NCI-H187 treated with DMSO at 0.1 percent for 48 hours (cell line): ENCODE measurements at regions not wholly inside any gene's neighbourhood (a gene's known extent, or its start where the extent isn't known, plus 50 kb on each side); places are given as distances from the start of the nearest gene placed in this dataset.

Source experiments
- DNase-seq: peaks from one replicate; lab custom pipeline; 2025; lab: John Stamatoyannopoulos, UW

DNA sequence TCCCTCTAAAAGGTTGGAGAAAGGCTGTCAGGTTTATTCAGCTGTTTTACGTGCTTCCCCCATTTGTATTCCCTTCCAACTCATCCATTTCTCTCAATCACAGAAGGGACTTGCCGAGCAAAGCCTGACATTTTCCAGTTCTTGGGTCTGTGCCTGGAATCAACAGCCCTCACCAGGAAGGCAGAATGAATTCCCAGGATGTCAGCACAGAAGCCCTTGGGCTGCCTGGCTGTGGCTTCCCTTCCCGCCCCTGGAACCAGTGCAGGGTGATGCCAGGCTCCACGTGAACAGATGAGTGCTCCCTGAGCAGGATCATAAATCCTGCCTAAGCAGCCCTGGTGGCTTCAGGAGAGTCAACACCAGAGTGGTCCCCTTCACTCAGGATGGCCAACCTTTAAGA, 86.1 kb upstream of the CD83 start:
- no peak for DNase-seq

DNA sequence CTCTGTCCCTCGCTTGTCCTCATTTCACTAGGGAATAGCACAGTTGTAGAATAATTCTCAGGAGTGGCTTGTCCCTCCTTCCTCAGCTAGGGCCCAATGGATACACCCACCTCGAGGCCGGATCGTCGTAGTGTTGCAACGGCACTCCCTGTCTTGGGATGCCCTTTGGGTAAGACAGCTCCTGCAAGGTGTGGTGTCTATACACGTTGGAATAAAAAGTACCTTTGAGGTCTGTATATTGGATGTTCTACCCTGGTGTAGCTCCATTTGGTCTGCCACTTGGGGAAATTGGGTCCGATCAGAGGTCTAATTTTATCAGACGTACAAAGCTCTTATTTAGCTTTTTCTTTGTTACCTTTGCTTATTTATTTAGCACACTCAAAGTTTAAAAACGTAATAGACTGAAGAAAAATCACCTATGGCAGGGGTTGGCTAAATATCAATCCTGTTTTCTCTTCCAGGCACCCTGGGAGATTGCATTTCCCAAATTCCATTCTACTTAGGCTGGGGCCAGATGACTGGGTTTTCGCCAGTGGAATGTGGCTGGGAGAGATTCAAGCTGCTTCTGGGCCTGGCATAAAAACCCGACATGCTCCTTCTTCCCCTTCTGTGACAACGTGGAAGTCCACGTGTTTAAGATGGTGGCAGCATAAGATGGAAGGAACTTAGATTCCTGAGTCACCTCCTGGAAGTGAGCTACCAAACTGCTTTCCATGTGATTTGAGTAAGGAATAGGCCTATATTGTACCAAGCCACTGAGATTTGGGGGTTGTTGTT, 82.3 kb upstream of the CD83 start:
- no peak for DNase-seq

- no peak for DNase-seq
Observed at GRCh38 chr6:14035874-14036273, 81.7 kb upstream of the CD83 start.

DNA sequence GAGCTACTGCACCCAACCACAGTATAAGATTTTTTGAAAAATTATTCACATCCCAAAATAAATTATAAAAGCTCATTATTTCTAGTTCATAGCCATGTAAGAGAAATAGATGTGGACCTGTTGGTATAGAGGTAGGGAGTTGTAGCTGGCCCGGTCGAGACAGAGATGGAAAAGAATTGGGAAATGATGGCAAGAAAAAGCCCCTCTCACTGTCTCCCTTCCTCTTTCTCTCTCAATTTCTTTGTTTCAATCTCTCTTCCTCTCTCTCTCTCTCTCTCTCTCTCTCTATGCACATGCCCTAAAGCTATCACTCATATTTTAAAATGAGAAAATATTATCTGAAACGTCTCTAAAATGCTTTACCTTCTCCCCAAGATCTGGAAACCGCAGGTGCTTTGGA, 80.7 kb upstream of the CD83 start:
- no peak for DNase-seq

DNA sequence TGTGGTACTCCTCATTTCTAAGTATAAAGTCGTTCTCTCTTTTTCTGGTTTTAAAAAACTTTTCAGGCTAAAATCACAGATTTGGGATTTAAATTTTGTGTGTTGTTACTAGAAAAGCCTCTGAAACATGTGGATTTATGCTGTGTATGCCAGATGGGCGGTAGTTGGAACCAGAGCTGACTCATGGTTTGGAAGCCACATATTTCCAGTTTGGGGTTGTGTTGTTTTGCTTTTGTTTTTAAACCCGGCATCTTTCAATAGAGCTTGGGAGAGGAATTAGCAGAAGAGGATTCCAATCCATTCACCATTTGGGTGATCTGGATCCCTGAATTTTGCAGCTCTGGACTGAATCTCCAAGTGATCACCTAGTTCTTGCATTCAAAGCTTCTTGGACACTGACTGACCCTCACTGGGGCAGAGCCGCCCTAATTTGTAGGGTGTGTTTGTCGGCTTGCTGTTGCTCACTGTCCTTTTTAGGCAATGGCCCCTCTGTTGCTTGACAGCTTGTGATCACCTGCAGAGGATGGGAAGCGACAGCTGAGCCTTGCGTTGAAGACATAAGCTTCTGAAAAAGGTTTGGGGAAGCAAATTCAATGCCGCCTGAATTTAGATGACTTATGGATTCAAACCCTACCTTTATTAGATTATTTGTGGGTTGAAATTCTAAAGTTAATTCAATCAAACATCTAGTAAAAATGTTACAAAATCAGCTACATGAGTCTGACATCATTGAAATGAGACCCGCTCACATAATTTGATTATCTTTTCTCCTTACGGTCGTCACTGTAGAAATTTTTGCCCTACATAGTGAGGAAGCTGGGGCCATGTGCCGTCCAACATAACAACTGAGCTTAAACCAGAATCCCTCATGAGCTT, 79.9 kb upstream of the CD83 start:
- DNase-seq, result no peak

DNA sequence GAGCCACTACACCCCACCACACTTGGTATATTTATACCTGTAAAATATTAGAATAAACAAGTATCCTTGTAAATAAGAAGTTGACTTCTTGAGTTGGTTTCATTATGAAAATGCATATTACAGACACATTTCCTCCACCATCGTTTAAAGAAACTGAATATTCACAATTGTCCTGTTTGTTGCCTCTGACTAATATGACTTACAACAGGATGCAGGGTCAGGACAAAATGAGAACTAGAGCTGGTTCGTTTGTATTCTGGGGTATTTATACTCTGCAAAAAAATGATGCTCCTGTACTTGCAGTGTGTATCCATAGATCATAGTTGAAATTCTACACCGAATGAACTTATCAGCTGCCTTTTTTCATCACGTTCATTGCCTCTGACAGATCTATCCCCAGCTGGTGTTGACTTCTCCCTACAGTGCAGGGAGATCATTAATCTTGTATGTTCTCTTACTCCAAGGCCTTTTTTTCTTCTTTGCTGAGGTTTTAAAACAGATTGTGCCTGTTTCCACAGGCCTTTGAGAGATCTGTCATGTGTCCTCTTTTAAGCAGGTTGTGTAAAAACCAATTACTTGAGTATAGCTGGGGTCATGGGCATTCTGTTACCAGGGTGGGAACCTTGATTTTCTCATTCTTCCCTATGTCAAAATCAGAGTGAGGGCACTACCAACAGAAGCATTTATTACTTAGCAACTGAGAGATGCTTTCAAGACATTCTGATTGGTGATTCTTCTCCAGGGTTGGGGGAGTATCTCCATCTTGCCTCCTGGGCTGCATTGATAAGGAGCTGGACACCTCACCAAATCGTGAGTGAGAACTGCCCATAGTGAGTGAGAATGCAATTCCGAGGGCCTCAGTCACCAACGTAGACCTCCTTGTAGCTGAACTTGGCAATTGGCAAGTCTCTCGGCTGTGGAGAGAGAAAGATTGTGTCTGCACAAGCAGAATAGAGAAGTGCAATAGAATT, 78.8 kb upstream of the CD83 start:
- DNase-seq, result no peak

- no peak for DNase-seq
Observed at GRCh38 chr6:14040042-14040441, 77.5 kb upstream of the CD83 start.

DNA sequence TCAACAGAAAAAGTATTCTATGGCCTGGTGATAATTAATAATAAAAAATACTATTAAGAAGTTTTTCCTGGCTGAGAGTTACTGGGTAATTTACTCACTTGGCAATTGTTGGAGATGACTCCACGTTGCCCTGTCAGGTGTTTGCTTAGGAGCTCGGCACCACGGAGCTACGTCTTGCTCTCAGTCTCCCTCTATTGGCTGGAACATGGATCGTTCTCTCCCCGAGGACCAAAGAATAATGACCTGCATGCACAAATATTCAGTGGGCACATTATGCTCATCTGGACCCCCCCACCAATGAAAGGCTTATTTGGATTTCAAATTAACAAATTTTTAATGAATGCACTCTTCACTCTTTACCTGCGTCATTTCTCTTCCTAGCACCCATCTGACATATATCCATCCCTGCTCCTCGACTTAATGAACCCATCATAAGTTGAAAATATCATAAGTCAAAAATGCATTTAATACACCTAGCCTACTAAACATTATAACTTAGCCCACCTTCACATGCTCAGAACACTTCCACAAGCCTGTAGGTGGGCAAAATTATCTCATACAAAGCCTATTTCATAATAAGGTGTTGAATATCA, 71.0 kb upstream of the CD83 start:
- no peak for DNase-seq

DNA sequence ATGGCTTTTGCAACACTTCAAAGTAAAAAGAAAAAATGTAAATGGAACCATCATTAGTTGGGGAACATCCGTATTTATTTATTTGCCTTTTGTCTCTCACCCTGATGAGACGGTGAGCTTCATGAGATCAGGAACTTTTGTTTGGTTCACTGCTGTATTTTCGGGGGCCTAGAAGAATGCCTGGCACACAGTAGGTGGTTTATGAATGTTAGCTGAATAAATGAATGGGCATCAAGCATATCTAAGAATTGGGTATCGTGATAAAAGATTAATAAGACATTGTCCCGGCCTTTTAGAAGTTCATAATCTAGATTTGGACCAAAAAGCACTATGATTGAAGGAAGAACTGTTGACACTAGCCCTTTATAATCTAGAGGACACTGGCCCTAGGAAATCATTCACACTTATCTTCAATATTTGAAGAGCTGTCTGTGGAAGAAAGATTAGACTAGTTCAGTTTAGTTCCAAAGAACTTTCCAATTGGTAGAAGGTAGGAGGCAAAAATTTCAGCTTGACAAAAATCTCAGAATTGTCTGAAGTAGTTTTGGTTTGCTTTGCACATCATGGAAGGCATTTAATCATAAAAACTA, 70.3 kb upstream of the CD83 start:
- no peak for DNase-seq

DNA sequence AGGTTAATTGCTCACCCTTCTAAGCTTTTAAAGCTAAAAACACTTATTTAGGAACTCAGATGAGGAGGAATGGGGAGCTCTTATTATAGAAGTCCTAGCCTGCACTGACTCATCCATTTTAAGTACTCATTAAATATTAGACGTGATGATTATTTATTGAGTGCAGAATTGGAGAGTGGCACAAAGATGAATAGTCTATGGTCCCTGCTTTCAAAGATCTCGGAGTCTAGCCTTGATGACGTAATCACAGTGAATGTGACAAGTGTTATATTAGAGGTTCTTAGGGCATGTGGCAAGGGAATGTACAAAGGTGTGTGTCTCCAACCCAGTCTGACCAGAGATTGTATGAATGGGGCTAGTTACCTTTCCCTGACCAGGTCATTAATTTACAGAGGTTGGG, 68.7 kb upstream of the CD83 start:
- no peak for DNase-seq

DNA sequence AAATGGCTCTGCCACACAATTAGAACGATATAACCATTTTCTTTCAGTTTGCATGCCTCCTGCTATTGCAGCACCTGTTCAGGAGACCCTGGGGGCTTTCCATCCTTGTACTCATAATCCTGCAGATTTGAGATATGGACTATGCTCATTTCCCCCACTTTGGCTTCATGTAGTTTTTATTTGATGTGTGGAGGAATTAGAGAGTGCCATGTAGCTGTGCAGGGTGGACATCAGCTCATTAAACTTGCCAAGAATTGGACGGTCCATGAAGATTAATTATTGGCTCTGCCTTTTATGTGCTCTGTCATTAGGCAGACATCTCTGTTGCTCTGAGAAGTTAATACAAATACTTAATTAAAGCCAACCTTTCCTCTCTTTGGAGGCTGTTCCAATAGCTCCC, 66.2 kb upstream of the CD83 start:
- DNase-seq, result no peak

DNA sequence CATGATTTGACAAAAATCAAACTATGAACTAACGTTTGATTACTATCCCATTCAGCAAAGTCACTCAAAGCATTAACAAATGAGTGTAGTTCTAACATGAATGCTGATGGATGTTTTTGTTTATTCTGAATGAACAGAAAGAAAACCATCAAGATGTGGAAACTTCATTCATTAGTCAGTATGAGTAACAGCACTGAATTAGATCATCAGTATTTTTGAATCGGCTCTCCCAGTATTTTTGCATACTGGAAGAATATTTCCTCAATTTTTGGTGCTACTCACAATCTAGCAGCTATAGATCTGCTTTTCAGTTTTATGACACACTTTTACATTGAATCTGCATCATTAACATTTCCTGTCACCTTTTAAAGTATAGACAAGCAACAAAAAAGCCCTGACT, 63.8 kb upstream of the CD83 start:
- DNase-seq, result no peak

DNA sequence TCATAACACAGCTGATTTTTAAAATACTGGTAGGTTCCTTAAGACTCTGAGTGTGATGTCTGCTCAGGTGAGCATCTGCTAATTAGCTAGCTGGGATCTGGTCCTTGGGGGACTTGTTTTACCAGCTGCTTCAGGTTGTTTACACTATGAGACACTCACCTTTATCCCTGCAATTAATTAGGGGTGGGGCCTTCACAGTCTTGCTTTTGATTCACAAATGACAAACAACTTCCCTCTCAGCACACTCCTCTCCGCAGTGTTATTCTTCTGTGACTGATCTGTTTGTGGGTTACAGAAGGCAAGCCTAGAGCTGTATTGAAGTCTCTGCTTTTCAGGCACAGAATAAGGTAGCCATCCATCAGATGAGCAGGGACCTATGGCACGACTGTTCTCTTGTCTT, 62.0 kb upstream of the CD83 start:
- no peak for DNase-seq

- DNase-seq, result no peak
Observed at GRCh38 chr6:14058029-14058695, 59.4 kb upstream of the CD83 start.

GRCh38 chr6:14058735-14059134, 58.8 kb upstream of the CD83 start:
- no peak for DNase-seq

DNA sequence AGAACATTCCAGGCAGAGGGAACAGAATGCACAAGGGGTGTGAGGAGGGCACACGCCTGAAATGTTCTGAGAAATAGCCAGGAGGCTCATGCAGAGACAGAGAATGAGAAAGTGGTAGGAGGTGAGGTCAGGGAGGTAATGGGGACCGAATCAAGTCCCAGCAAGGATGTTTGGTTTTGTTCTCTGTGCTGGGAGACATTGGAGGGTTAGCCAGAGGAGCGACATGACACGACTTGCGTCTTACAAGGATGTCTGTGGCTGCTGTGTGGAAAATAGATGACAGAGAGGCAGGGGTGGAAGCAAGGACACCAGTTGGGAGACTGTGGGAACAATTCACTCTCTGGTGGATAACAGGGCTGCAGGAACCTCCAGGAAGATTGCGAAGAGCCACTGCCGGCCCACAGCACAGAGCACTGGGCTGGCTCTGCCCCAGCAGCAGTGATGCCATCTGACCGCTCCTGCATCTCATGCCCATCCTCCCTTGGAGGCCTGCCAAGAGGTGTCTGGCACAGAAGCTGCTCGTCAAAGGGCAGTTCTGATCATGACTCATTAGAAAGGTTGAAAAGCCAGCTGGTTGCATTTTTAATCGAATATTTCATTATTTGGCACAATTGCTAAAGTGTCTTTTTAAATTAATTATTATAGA, 57.7 kb upstream of the CD83 start:
- DNase-seq, result no peak

- no peak for DNase-seq
Observed at GRCh38 chr6:14060971-14061370, 56.6 kb upstream of the CD83 start.

GRCh38 chr6:14061643-14062042, 55.9 kb upstream of the CD83 start:
- DNase-seq, result no peak

GRCh38 chr6:14062345-14063029, 55.1 kb upstream of the CD83 start:
- no peak for DNase-seq

DNA sequence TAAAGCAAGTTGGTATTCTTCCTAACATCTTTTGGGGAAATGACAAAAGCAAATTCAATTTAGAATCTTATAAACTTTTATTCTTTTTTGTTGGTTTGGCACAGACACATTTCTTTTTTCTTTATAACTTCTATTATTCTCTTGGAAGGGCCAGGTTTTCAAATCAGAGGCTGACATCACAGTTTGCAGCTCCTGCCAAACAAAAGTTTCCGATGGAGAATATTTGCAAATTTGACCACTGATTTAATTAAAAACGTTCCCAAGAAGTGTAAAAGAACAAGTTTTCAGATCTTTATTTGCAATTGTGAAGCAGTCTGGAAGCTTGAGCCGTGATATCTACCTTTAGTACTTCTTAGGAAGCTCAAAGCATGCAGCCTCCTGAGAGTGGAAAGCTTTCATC, 53.8 kb upstream of the CD83 start:
- DNase-seq, result no peak
